Posterior cingulate gyrus (tissue), 11 donors: ENCODE measurements at regions not wholly inside any gene's neighbourhood (a gene's known extent, or its start where the extent isn't known, plus 50 kb on each side); places are given as distances from the start of the nearest gene placed in this dataset.

Source experiments
- DNase-seq, 10 donors: peaks; one replicate each; pipeline versions ENCODE4 v3.0.0 to v3.0.0-alpha.2; 2020 to 2021; ENCODE audit warnings: mixed read lengths in 3 of 10
- intact Hi-C: fragments of 100-400 bp; cut with DNase I; formaldehyde crosslinking; loops from one replicate; pipeline ENCODE4 v1.15.1; 2023

DNA sequence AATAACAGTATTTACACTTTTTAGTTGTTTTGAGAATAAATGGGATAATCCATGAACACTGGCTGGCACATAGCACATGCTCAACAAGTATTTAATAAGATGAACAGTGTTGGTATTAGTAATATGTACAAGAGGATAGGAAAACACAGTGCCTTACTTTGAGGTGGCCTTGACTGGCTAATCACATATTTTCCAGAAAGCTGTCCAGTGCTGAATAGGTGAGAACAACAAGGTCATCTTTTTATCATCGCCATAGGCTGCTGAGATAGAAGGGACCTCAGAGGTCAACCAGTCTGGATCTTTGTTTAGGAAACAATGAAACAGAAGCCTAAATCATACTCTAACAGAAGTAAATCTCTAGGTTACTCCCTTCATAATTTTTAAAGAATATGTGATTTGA lies 89.7 kb upstream of the BCL9 start:
- DNase-seq: no peak
- intact Hi-C loops: no loop called here

DNA sequence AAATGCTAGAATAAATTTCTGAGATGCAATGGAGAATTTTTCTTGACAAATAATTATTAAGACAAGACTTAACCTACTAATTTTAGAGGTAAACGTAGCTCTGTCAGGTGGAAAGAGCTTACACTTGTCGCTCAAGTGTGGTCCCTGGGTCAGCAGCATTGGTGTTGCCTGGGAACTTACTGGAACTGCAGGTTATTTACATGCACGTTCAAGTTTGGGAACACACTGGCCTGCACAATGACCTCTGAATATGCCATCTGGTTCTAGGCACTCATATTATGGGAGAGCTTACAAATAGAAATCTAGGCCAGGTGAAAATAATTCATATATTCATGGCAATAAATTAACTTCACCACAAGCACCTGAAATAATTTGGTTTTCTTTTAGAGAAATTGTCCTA lies 88.5 kb upstream of the BCL9 start:
- intact Hi-C loops: no loop called here
- no peak for DNase-seq

DNA sequence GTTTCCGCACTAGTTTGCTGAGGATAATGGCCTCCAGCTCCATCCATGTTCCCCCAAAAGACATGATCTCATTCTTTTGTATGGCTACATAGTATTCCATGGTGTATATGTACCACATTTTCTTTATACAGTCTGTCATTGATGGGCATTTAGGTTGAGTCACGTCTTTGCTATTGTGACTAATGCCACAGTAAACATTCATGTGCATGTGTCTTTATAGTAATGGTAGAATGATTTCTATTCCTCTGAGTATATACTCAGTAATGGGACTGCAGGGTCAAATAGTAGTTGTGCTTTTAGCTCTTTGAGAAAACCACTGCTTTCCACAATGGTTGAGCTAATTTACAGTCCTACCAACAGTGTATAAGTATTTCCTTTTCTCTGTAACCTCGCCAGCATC lies 78.3 kb upstream of the BCL9 start:
- intact Hi-C loops: no loop called here
- DNase-seq: no peak

DNA sequence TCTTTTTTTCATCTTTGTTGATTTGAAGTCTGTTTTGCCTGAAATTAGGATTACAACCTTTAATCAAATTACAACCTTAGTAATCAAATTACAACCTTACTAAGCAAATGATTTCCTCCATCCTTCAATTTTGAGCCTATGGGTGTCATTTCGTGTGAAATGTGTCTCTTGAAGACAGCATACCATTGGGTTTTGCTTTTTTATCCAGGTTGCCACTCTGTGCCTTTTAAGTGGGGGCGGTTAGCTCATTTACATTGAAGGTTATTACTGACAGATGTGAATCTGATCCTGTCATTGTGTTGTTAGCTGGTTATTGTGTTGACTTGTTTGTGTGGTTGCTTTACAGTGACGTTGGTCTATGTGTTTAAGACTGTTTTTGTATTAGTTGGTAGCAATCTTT lies 74.8 kb upstream of the BCL9 start:
- no peak for DNase-seq
- intact Hi-C loops: no loop called here

DNA sequence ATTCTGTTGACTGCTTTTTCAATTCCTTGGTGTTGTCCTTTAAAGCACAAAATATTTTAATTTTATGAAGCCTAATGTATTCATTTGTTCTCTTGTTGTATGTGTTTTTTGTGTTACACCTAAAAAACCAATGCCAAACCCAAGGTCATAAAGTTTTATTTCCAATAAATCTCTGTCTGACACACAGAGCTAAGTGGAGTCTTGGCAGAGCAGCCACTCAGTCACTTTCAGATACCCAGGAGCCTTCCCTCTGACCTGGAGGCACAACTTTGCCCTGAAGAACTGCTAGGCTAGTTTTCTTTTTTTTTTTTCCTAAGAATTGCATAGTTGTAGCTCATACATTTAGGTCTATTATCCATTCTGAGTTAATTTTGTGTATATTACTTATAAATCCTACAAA lies 71.2 kb upstream of the BCL9 start:
- DNase-seq: no peak
- intact Hi-C loops: no loop called here

DNA sequence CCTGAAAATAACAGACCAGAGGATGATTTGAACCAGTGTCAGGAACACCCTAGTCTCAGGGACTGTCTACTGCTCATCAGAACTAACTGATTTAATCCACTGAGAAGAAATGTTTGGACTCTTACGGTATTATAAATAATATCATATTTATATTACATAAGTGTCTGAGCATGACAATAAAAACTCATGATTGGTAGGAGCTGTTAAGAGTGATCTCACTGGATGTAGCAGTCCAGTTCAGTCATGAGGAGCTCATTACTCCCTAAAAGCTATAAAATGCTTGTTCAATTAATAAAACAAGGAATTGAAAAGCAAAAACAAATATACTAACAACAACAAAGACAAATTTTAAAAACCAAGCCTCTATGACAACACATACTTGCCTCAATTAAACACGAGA lies 68.8 kb upstream of the BCL9 start:
- intact Hi-C loops: no loop called here
- no peak for DNase-seq

DNA sequence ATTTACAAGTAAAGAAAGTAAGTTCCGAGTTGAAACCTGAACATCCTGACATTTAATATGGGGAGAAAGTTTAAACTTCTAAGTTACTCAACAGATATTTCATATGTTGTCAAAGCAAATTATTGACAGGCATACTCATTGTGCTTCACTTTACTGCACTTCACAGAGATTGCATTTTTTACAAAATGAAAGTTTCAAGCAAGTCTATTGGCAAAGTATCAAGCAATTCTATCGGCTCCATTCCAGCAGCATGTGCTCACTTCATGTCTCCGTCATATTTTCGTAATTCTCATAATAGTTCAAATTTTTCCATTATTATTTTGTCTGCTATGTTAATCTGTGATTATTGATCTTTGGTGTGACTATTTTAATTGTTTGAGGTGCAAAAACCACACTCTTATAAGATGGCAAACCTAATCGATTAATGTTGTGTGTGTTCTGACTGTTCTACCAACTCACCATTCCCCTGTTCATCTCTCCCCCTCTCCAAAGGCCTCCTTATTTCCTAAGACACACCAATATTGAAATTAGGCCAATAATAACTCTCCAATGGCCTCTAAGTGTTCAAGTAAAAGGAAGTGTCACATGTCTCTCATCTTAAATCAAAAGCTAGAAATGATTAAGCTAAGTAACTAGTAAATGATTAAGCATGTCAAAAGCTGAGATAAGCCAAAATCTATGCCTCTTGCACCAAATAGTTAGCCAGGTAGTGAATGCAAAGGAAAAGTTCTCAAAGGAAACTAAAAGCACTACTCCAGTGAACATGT lies 68.2 kb upstream of the BCL9 start:
- DNase-seq: no peak
- intact Hi-C loops: no loop called here

DNA sequence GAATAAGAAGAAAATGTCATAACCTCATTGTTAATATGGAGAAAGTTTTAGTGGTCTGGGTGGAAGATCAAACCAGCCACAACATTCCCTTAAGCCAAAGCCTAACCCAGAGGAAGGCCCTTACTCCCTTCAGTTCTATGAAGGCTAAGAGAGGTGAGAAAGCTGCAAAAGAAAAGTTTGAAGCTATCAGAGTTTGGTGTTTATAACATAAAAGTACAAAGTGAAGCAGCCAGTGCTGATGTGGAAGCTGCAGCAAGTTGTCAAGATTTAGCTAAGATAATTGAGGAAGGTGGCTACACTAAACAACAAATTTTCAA lies 67.6 kb upstream of the BCL9 start:
- intact Hi-C loops: no loop called here

DNA sequence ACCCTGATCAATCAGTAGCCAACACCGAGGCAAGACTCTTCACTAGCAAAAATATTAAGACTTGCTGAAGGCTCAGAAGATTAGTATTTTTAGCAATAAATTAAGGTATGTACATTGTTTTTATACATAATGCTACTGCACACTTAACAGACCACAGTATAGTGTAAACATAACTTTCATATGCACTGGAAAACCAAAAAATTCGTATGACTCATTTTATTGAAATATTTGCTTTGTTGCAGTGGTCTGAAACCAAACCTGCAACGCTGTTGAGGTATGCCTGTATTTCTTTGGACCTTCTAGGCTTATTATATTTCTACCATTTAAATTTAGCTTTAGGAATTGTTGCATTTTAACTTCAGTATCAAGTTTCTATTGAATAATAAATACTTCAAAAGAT lies 65.8 kb upstream of the BCL9 start:
- no peak for DNase-seq
- intact Hi-C loops: no loop called here

More for the DNA sequence above, 67.6 kb upstream of the BCL9 start:
- DNase-seq: no peak

DNA sequence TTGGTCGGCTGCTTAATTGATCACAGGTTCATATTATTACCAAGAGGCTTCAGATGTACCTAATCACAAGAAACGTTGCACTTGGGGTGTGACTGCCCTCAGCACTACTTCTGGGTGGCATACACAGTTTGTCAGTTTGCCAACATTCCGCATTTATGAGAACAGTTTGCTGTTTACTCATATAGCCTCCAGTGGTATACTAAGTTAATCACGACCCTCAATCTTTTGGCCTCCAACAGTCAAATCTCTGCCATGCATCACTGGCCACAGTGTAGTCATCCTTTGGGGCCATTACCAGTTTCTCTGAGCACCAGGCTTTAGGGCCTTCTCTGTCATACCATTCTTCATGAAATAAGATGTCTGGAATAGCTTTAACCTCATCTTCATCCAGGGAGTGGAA lies 62.8 kb upstream of the BCL9 start:
- intact Hi-C loops: no loop called here
- no peak for DNase-seq

DNA sequence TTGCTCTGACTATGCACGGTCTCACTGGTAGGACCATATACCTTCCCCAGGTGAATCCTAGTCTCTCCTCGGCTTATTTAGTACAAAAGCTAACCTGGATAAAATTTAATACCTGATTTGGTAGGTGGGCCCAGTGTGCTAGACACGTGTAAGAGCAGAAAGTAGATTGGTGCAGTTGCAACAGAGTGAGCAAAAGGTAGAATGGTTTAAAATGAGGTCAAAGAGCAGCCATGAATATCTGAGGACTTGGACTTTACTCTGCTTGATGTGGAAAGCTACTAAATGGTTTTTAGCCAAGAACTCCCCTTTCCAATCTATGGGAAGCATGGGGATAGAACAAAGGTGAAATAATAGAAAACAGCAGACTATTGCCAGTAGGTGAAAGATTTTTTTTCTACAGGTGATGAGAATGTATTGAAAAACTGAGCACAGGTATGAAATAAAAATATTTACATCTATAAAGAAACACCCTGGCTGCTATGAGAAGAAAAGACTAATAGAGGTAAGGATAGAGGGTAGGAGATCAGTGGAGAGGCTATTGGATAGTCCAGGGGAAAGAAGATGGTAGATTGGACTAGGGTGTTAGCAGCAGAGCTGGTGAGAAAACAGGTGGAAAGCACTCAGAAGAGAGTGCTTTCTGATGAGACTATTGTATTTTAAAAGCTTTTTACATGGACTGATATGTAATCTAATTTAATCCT lies 61.3 kb upstream of the BCL9 start:
- intact Hi-C loops: no loop called here
- no peak for DNase-seq

DNA sequence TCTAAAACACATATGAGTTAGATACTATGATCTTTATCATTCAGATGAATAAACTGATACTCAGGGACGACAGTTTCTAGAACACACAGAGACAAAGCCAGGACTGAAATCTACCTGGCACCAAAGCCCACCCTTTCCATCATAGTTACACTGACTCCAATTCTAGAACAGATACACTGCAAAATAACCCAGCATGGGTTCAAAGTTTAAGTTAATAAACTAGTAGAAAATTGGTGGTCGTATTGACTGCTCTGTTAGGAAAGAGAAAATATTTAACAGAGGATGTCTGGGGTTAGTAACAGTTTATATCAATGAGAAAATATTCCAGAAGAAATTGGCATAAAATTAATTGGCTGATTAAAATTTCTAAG lies 60.8 kb upstream of the BCL9 start:
- no peak for DNase-seq

DNA sequence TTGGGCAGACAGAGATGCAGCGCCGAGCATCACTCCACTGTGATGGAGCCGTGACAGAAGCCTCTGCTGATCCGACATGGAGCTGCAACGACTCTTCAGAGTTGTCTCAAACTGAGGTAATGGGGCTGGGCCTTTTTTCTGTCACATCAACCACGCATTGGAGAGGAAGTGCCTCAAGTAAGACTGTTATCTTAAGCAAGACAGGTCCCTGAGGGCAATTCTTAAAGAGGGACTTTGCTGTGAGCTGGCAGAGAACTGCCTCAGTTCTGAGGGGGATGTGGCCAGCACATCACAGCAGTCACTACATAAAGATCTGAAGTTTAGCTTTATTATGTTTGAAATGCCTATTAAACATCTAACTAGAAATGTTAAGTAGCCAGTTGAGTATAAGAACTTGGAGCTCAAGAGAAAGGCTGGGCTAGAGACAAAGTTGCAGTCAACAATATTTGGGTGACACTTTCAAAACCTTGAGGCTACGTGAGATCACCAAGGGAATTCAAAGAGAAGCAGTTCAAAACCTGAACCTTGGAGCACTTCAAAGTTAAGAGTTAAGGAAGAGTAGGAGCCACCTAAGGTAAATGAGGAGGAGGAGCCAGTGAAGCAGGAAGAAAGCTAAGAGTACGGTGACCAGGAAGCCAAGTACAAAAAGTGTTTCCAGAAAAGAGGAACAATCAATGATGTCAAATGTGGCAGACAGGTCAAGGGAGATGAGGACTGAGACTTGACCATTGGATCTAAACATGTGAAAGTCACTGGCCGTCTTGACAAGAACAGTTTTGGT lies 54.2 kb upstream of the BCL9 start:
- no peak for DNase-seq
- intact Hi-C loops: no loop called here

More for the DNA sequence above, 60.8 kb upstream of the BCL9 start:
- intact Hi-C loops: no loop called here

DNA sequence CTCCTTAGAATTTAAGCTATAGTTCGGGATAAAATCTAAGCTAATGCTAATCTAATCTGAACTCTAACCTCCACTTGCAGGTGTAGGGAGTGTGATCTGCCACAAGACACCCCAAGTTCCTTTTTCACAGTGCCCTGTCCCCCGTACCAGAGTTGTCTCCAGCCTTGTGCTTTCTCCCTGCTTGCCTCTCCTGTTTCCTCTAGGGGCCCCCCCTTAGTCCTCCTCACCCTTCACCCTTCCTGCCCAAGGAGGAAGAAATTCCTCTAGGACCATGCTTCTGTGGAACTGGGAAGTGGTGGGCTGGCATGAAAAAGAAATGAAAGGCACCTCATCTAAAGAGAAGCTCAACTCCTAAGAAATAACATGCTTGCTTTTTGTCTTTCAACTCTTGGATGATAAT lies 50.2 kb upstream of the BCL9 start:
- DNase-seq: no peak
- intact Hi-C loops: no loop called here
